22Rv1 (cell line): ENCODE measurements at regions not wholly inside any gene's neighbourhood (a gene's known extent, or its start where the extent isn't known, plus 50 kb on each side); places are given as distances from the start of the nearest gene placed in this dataset.

Experiments
- H3K27ac ChIP-seq: fragments of 450-650 bp; 2 replicates; pipeline ENCODE4 v1.5.1; 2017
- CTCF ChIP-seq: fragments of 450-650 bp; IDR thresholded peaks from 2 replicates; pipeline ENCODE4 v1.5.1; 2017; ENCODE audit warnings: mild to moderate bottlenecking
- ZFX ChIP-seq: fragments of 450-650 bp; IDR thresholded peaks from 2 replicates; pipeline ENCODE4 v1.6.1; 2017; ENCODE audit warnings: antibody characterized with exemption, borderline replicate concordance

DNA sequence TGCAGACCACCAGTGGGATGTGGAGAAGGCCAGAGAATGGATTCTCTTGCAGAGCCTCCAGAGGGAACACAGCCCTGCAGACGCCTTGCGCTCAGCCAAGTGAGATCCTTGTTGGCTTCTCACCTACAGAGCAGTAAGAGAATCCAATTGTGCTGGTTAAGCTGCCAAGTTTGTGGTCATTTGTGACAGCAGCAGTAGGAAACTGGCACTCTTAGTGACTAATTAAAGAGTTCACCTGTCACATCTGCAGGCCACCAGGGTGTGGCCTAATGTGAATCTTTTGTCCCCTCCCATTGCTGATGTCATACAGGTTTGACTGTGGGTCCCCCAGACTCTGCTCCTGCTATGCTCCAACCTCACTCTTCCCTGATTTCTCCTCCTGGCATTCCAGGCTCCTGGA is 235.9 kb downstream of the TFCP2L1 start:
- TF ChIP-seq ZFX (no peak), CTCF (no peak)
- no peak overlapping the region for H3K27ac ChIP-seq

DNA sequence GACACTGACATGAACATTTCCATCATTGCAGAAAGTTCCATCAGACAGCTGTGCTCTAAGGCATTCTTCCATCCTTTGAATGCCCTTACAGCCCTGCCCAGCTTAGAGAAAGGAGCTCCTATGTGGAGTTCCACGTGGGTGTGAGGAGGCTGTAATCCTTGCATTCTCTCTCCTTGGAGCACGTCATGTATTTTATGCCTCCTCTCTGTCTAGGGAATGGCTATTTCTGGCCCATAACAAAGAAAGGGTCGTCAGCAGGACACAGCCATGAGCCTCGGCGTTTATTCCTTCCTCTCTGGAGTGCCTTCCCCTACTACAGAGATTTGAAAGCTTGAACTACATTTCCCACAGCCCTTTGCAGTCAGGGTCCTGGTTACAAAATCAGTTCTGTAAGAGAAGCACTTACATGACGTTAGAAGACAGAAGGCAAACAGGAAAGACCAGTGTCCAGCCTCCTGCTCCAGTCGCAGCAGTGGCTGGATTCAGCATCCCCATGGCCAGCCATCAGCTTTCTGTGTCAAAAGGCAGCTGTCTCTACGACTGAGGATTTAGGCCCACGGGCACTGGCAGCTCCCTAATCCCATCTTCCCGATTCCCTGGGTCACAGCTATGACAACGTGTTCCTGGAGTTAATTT is 234.9 kb downstream of the TFCP2L1 start:
- TF ChIP-seq ZFX (no peak), CTCF (no peak)
- H3K27ac ChIP-seq: no peak overlapping the region

- TF ChIP-seq ZFX (no peak), CTCF (no peak)
- H3K27ac ChIP-seq: no peak overlapping the region
Measured at GRCh38 chr2:121051311-121051710, 233.7 kb downstream of the TFCP2L1 start.

- TF ChIP-seq ZFX (no peak), CTCF (no peak)
- H3K27ac ChIP-seq: no peak overlapping the region
Measured at GRCh38 chr2:121052023-121052422, 233.0 kb downstream of the TFCP2L1 start.

DNA sequence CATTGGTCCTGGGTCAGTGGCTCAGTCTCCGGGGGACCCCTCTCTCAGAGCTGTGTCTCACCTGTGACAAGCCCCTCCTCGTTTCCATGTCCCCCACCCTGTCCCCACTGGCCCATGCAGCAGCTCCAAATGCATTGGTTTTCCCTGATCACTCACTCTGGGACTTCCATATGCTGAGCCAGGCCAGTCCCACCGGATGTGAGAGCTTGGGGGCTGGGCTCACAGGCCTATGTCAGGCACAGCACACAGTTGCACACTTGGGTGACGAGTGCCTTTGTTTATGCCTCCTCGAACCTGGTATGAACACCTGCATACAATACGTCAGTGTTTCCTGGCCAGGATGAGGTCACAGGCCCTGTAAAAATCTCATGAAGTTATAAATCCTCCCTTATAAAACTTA is 232.5 kb downstream of the TFCP2L1 start:
- TF ChIP-seq CTCF: no peak
- TF ChIP-seq ZFX: no peak
- no peak overlapping the region for H3K27ac ChIP-seq

- TF ChIP-seq CTCF (no peak), ZFX (no peak)
- H3K27ac ChIP-seq: no peak overlapping the region
Measured at GRCh38 chr2:121055088-121055487, 229.9 kb downstream of the TFCP2L1 start.

DNA sequence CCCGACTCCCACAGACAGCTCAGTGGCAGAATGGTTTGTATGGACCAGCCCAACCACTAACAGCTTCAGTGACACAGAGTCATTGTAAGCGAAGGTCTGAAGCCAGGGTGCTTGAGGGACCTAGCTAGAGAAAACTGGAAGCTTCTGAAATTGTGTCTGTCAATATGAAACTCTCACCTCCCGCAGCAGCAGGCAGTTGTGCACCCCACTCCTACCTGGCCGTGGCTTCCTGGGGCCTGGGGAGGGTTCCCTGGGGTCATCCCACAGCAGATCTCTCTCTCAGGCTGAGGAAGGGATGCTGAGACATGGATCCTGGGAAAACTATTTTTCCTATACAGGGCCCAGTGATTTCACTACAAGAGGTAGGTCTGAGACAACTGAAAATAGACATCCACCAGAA is 229.5 kb downstream of the TFCP2L1 start:
- TF ChIP-seq ZFX: no peak
- no peak for TF ChIP-seq CTCF
- H3K27ac ChIP-seq: no peak overlapping the region
